PC-3 (cell line): ENCODE measurements at regions not wholly inside any gene's neighbourhood (a gene's known extent, or its start where the extent isn't known, plus 50 kb on each side); places are given as distances from the start of the nearest gene placed in this dataset.

ENCODE experiments used
- EZH2 ChIP-seq: fragments of 300-600 bp; sonication (generic); IDR thresholded peaks from one replicate; pipeline ENCODE4 v1.6.1; 2017; ENCODE audit warnings: antibody characterized with exemption, mild to moderate bottlenecking, low read length; ENCODE audit not compliant: unreplicated experiment
- EZH2phosphoT487 ChIP-seq: fragments of 300-600 bp; sonication (generic); IDR thresholded peaks from 2 replicates; pipeline ENCODE4 v1.6.1; 2018; ENCODE audit warnings: mild to moderate bottlenecking, antibody characterized with exemption, low read length, borderline replicate concordance
- TF ChIP-seq, protein P1 (sequence below): fragments of 300-600 bp; sonication (generic); conservative IDR thresholded peaks from 2 replicates; pipeline ENCODE4 v1.5.1; 2017; ENCODE audit warnings: antibody characterized with exemption, low read depth, mild to moderate bottlenecking, low read length

- TF ChIP-seq, protein P1, sequence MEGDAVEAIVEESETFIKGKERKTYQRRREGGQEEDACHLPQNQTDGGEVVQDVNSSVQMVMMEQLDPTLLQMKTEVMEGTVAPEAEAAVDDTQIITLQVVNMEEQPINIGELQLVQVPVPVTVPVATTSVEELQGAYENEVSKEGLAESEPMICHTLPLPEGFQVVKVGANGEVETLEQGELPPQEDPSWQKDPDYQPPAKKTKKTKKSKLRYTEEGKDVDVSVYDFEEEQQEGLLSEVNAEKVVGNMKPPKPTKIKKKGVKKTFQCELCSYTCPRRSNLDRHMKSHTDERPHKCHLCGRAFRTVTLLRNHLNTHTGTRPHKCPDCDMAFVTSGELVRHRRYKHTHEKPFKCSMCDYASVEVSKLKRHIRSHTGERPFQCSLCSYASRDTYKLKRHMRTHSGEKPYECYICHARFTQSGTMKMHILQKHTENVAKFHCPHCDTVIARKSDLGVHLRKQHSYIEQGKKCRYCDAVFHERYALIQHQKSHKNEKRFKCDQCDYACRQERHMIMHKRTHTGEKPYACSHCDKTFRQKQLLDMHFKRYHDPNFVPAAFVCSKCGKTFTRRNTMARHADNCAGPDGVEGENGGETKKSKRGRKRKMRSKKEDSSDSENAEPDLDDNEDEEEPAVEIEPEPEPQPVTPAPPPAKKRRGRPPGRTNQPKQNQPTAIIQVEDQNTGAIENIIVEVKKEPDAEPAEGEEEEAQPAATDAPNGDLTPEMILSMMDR, result no peak
- no peak for TF ChIP-seq EZH2
- TF ChIP-seq EZH2phosphoT487, result no peak
Measured at GRCh38 chr7:46033592-46033991, 112.5 kb upstream of the IGFBP3 start.
